HG03575 (cell line): ENCODE measurements at regions not wholly inside any gene's neighbourhood (a gene's known extent, or its start where the extent isn't known, plus 50 kb on each side); places are given as distances from the start of the nearest gene placed in this dataset.
"Not testable (repeated sequence)": the region's sequence is repeated elsewhere in the genome, so short reads cannot be mapped to it uniquely, and the experiment has no call there.

ENCODE experiments used
- ATAC-seq: cut with Tn5 transposase; IDR thresholded peaks from one replicate; pipeline ENCODE4 v1.9.1; 2021; ENCODE audit not compliant: unreplicated experiment, insufficient number of reproducible peaks, low FRiP score; ENCODE audit errors: extremely low read depth

- no peak for ATAC-seq
These were observed 475.8 kb upstream of the JARID2 start for GRCh38 chr6:14770040-14770439.

GRCh38 chr6:14770572-14770971 is 475.3 kb upstream of the JARID2 start:
- ATAC-seq: no peak

GRCh38 chr6:14771016-14771415 is 474.9 kb upstream of the JARID2 start:
- ATAC-seq: no peak

- no peak for ATAC-seq
These were observed 473.7 kb upstream of the JARID2 start for GRCh38 chr6:14772188-14772587.

GRCh38 chr6:14775528-14775927 is 470.3 kb upstream of the JARID2 start:
- no peak for ATAC-seq

GRCh38 chr6:14776307-14776706 is 469.6 kb upstream of the JARID2 start:
- no peak for ATAC-seq

- ATAC-seq: no peak
These were observed 463.9 kb upstream of the JARID2 start for GRCh38 chr6:14781772-14782525.

GRCh38 chr6:14782921-14783464 is 462.9 kb upstream of the JARID2 start:
- ATAC-seq: not testable (repeated sequence)

GRCh38 chr6:14783594-14783993 is 462.3 kb upstream of the JARID2 start:
- ATAC-seq: no peak

GRCh38 chr6:14784596-14785492 is 461.0 kb upstream of the JARID2 start:
- ATAC-seq: no peak

GRCh38 chr6:14785493-14785790 is 460.4 kb upstream of the JARID2 start:
- ATAC-seq: no peak

GRCh38 chr6:14786008-14786407 is 459.9 kb upstream of the JARID2 start:
- ATAC-seq: no peak

GRCh38 chr6:14786455-14786854 is 459.4 kb upstream of the JARID2 start:
- ATAC-seq: no peak

- ATAC-seq: no peak
These were observed 458.6 kb upstream of the JARID2 start for GRCh38 chr6:14787250-14787649.

- no peak for ATAC-seq
These were observed 458.2 kb upstream of the JARID2 start for GRCh38 chr6:14787677-14788076.

GRCh38 chr6:14789996-14790395 is 455.9 kb upstream of the JARID2 start:
- no peak for ATAC-seq

GRCh38 chr6:14790976-14791375 is 454.9 kb upstream of the JARID2 start:
- ATAC-seq: no peak

- no peak for ATAC-seq
These were observed 454.3 kb upstream of the JARID2 start for GRCh38 chr6:14791526-14791925.

GRCh38 chr6:14792118-14792955 is 453.5 kb upstream of the JARID2 start:
- no peak for ATAC-seq
